ENCODE measurements at regions not wholly inside any gene's neighbourhood (a gene's known extent, or its start where the extent isn't known, plus 50 kb on each side); places are given as distances from the start of the nearest gene placed in this dataset.

- Histone ChIP-seq H3K4me2 (ENCODE audit: low read depth, low read length) (no peak overlapping the region), H3K9me3 (replicated peaks; ENCODE audit: insufficient read depth, low read length) (no peaks in the 10 kb centered on the region), H3K9ac (ENCODE audit: low read length) (no peak overlapping the region), H3K4me3 (ENCODE audit: low read length) (no peak overlapping the region), H3K36me3 (replicated peaks; ENCODE audit: insufficient read depth, low read length) (no peaks in the 10 kb centered on the region), H3K27ac (ENCODE audit: low read length) (no peak overlapping the region), H3K27me3 (replicated peaks; ENCODE audit: insufficient read depth, low read length) (no peaks in the 10 kb centered on the region), H3F3A (ENCODE audit: insufficient read depth, low read length) (no peaks in the 10 kb centered on the region), H3K4me1 (ENCODE audit: low read length) (no peaks in the 10 kb centered on the region), H3K9me2 (replicated peaks; ENCODE audit: insufficient read depth, low read length) (no peaks in the 10 kb centered on the region), H4K20me1 (ENCODE audit: insufficient read depth, low read length) (no peaks in the 10 kb centered on the region), H2AFZ (ENCODE audit: low read length) (no peak overlapping the region), H3K79me2 (ENCODE audit: low read length) (no peaks in the 10 kb centered on the region)
- TF ChIP-seq EZH2 (optimal IDR thresholded peaks at IDR 0.05; ENCODE audit: low read depth, low read length) (no peak), CTCF (IDR thresholded peaks at IDR 0.05; ENCODE audit: low read length) (no peak), EZH2phosphoT487 (IDR thresholded peaks at IDR 0.05; ENCODE audit: low read length) (no peak)
- DNase-seq: no peak
Observed at GRCh38 chr13:33751151-33751550, 66.8 kb upstream of the RFC3 start.

- H4K20me1 ChIP-seq (ENCODE audit: insufficient read depth, low read length): no peaks in the 10 kb centered on the region
- H3K4me2 ChIP-seq (ENCODE audit: low read depth, low read length): no peak overlapping the region
- H3F3A ChIP-seq (ENCODE audit: insufficient read depth, low read length): no peaks in the 10 kb centered on the region
- no peak for DNase-seq
- H3K27ac ChIP-seq (ENCODE audit: low read length): no peak overlapping the region
- H3K4me3 ChIP-seq (ENCODE audit: low read length): no peak overlapping the region
- H3K79me2 ChIP-seq (ENCODE audit: low read length): no peaks in the 10 kb centered on the region
- H3K9me2 ChIP-seq (replicated peaks; ENCODE audit: insufficient read depth, low read length): no peaks in the 10 kb centered on the region
- no peak overlapping the region for H2AFZ ChIP-seq (ENCODE audit: low read length)
- no peak for TF ChIP-seq EZH2 (optimal IDR thresholded peaks at IDR 0.05; ENCODE audit: low read depth, low read length)
- no peak for TF ChIP-seq EZH2phosphoT487 (IDR thresholded peaks at IDR 0.05; ENCODE audit: low read length)
- no peak for TF ChIP-seq CTCF (IDR thresholded peaks at IDR 0.05; ENCODE audit: low read length)
- H3K9me3 ChIP-seq (replicated peaks; ENCODE audit: insufficient read depth, low read length): no peaks in the 10 kb centered on the region
- no peaks in the 10 kb centered on the region for H3K27me3 ChIP-seq (replicated peaks; ENCODE audit: insufficient read depth, low read length)
- no peak overlapping the region for H3K9ac ChIP-seq (ENCODE audit: low read length)
- H3K4me1 ChIP-seq (ENCODE audit: low read length): no peaks in the 10 kb centered on the region
- no peaks in the 10 kb centered on the region for H3K36me3 ChIP-seq (replicated peaks; ENCODE audit: insufficient read depth, low read length)
Observed at GRCh38 chr13:33752094-33752493, 65.9 kb upstream of the RFC3 start.

- TF ChIP-seq EZH2 (optimal IDR thresholded peaks at IDR 0.05; ENCODE audit: low read depth, low read length) (no peak), EZH2phosphoT487 (IDR thresholded peaks at IDR 0.05; ENCODE audit: low read length) (no peak), CTCF (IDR thresholded peaks at IDR 0.05; ENCODE audit: low read length) (no peak)
- H2AFZ ChIP-seq (ENCODE audit: low read length): no peak overlapping the region
- H3K27me3 ChIP-seq (replicated peaks; ENCODE audit: insufficient read depth, low read length): no peaks in the 10 kb centered on the region
- H3K4me2 ChIP-seq (ENCODE audit: low read depth, low read length): no peak overlapping the region
- no peak for DNase-seq
- no peaks in the 10 kb centered on the region for H3K4me1 ChIP-seq (ENCODE audit: low read length)
- no peak overlapping the region for H3K4me3 ChIP-seq (ENCODE audit: low read length)
- H3K79me2 ChIP-seq (ENCODE audit: low read length): no peaks in the 10 kb centered on the region
- no peaks in the 10 kb centered on the region for H3K9me3 ChIP-seq (replicated peaks; ENCODE audit: insufficient read depth, low read length)
- no peaks in the 10 kb centered on the region for H4K20me1 ChIP-seq (ENCODE audit: insufficient read depth, low read length)
- no peaks in the 10 kb centered on the region for H3K9me2 ChIP-seq (replicated peaks; ENCODE audit: insufficient read depth, low read length)
- H3K36me3 ChIP-seq (replicated peaks; ENCODE audit: insufficient read depth, low read length): no peaks in the 10 kb centered on the region
- H3K9ac ChIP-seq (ENCODE audit: low read length): no peak overlapping the region
- H3F3A ChIP-seq (ENCODE audit: insufficient read depth, low read length): no peaks in the 10 kb centered on the region
- no peak overlapping the region for H3K27ac ChIP-seq (ENCODE audit: low read length)
Observed at GRCh38 chr13:33752597-33752996, 65.4 kb upstream of the RFC3 start.
